NCI-H2081 (cell line): ENCODE measurements at regions not wholly inside any gene's neighbourhood (a gene's known extent, or its start where the extent isn't known, plus 50 kb on each side); places are given as distances from the start of the nearest gene placed in this dataset.

Experiments
- DNase-seq, 2 experiments: peaks; one replicate each; lab custom pipeline; 2025; lab: John Stamatoyannopoulos, UW

DNA sequence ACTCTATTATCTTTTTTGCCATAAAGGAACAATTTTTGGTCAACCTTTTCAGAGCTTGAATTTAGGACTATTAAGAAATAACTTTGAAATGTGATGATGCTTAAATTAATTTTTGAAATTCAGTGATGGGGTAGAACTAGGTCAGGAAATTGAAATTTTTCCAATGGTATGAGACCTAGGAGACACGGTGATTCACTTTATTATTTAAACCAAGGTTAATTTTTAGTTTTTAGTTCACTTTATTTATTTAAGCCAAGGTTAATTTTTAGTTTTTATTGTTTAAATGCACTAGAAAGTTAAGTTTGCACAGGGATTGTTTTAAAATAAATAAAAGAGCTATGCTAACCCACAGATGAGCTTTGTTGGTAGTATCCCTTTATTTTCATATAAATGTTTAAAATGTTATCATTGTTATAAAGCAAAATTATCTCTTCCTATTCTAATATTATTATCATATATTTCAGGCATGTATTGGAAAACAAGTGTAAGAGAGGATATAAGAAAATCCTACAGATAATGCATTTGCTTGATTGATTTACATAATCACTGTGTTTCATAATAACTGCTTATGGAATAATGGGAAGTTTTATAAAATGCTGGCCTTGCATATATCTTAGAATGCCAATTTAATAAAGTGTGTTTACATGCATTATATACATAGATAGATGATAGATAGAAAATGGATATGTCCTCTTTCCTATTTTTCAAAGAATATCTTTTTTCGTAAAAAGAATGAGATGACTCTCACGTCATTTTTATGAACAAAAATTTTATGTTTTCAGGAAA is 163.6 kb downstream of the HGF start:
- DNase-seq: no peak

DNA sequence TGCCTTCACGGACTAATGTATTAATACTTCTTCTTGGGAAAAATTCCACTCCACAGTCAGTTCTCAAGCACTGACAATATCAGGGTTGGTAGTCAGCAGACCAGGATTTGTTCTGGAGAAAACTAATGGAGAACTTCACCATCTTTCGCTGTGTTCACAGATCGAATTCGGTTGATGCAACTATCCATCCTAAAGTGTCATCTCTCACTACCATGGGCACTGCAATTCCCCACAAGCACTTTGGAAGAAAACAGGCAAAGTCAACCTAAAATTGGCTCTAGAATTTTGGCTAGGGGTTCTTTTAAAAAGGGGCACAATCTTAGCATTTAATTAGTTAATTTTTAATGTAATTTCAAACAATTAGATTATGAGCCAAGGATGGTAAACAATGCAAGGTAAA is 164.4 kb downstream of the HGF start:
- no peak for DNase-seq

DNA sequence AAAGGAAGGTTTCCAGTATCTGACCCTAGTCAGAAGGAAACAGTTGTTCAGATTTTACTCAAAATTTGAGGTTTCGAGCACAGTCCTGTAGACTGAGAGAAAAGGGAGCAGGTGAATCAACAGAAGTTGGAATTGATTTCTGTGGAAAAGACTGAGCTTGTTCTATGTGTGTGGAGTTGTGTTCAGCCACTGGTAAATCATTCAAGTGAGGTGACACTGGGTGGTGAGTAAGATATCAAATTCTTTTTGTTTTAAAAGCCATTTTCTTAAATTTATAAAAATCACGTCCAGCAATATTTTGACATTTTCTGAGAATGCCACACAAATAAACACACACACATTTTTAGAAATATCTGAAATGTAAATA is 165.1 kb downstream of the HGF start:
- no peak for DNase-seq

DNA sequence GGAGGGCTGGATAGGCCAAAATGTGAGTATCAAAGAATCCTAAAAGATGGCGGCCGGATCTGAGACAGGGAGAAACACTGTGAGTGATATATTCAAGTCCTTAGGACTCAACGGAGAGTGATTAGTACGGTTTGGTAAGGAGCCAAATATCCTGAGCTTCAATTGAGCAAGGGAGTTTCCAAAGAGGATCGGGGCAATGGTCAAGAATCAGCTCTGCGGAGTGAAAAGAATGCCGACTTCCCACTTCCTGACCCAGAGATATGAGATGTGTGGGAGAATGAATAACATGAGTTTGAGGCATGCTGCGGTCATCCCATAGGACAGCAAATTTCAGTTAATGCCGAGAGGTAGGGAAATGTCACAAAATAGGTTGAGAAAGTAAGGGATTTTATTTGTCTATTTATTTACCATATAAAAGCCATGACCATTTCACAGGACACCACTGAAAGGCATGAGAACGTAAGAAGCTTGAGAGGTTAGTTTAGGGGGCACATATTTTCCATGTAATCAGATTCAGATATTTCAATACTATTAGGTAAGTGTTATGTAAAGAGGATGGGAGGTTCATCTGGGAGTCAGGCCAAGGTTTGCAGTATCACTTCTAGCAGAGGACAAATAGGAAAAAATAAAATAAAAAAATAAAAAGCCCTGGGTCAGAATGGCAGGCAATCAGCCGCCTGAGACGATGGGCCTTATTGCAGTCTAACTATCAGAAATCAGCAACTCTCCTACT is 165.6 kb downstream of the HGF start:
- DNase-seq: no peak

DNA sequence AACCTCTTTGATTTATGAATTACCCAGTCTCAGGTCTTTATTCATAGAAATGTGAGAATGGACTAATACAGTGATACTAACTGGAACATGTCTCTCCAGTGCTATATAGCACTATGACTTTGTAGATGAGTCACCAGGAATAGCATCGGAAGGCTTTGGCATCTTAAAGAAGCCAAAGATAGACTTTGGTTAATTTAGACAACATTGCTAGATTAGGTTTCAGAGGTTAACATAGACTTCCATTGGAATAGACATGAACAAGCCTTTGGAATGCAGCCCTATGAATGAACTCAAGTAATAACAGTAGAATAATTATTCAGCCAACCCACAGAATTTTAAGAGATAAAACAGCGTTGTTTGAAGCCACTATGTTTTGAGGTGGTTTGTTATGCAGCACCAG is 169.2 kb downstream of the HGF start:
- no peak for DNase-seq

DNA sequence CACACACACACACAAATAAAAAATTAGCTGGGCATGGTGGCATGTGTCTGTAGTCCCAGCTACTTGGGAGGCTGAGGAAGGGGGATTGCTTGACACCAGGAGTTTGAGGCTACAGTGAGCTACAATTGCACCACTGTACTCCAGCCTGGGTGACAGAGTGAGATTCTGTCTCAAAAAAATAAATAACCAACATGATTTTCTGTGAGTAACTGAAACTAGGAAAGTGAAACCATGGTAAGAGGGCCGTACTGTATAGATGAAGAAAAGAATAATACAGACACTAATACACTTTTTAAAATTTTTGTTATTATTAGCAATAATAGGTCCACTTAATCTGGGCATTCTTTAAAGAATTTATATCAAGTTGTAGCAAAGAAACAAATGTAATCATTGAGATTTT is 170.9 kb downstream of the HGF start:
- no peak for DNase-seq

DNA sequence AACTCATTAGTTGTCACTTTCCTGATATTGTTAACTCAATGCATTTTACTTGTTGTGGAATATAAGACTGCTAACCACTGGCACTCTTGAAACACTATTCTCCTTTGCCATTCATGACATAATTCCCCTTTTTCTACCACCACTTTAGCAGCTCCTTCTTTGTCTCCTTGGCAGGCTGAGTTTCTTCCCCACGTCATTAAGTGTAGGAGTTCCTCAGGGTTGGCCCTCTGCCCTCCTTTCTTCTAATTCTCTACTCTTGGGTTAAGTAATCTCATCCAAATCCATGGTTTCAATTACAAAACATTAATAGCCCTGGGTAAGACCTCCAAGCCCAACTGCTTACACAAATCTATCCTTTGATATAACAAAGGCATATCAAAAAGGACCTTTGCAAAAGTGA is 175.1 kb downstream of the HGF start:
- no peak for DNase-seq

DNA sequence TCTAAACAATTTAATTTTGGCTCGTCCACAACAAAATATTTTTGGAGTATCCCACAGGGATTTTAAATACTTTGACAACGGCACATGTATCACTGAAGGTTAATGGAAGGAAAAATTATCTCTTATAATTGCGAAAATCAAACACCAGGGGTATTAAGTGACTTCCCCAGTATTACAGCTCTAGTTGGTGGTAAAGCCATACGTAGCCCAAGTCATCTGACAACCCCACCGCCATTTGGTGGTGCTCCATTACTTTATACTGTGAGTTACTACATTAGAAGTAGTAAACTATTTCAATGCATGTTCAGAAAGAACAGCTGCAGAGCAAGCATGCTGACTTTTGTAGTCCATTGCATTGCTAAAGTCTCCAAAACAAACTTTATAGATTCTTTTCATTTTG is 179.7 kb downstream of the HGF start:
- no peak for DNase-seq

DNA sequence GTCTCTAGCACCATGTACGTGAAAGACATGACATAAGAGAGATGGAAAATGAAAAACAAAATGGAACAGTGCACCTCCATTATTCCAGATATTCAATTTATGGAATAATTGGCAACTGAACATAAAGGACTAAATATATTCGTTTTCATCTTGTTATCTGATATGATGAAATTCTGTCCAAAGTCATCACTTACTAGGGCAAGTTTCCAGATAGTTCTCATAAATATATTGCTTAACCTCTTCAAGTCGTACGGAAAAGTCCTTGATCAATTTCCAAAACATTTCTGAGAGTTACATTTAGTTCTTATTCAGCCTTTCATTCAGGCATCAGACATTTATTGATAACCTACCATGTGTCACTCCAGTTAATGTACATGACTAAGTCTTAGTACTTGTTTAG is 185.2 kb downstream of the HGF start:
- no peak for DNase-seq

DNA sequence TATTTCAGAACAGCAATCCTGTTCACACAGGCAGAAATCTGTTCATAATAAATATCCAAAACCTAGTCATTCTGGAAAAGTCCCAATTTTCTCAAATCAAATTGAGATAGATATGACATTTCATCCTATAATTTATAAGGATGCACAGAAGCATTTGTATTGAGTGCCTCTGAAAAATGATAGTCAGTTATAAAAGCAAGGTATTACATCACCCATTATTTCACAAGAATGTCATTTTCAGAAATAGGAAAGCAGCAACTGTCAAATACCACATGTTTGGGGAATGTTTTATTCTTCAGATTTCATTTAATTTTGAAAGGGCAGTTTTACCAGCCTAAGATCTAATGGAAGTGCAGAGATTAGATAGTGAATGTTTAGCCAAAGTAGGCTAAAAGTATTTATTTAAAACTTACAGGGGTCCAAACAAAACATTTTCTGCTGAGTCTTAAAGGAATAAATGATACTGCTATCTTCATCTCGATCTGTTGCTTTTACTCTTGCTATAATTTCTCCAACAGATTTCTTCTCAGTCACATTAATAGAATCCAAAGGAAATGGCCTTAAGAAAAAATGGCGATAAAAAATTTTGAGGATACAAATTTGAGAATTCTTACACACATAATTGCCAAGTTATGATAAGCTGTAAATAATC is 185.8 kb downstream of the HGF start:
- DNase-seq: no peak

DNA sequence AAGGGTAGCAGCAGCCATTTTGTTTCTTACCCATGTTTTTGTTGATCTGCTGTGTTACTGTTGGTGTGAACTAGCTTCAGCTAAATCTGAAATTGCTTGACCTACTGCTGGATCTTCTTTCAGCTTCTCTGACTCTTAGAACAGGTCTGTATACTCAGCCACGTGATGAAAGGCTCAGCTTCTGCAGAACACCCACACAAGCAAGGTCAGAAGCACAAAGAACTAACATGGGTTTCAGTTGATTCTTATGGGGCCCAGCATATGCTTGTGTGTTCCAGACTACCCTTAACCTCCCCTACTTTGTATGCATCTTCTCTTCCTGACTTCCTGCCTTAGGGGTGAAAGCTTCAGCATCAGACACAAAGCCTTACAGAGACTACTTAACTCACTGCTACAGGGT is 186.8 kb downstream of the HGF start:
- no peak for DNase-seq

DNA sequence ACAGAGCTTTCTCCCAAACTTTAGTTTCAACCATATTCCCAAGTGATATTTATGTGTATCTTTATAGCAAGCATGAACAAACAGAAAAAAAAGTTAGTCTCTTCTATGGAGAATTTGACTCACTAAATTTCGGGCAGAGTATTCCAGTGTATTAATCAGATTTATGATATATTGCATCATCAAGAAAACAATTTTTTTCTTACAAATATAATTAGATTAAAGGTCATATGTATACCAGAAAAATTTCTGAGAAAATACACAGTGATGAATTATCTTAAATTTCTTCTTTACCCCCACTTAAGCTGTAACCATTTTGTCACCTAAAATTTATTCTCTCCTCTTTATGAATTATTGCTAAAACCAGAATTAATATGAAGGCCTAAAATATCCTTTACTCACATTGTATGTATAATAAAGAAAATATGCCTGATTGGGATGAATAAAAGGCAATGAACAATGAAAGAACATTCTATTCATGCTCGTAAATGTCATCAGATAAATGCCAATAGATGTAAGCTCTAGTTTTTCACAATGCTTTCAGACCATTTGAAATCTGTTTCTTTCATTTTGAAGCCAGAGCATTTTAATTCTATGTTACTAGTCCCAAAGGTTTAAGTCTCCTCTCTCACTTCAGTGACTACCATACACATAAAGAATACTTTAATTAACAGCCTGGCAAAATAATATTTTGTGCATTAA is 192.1 kb downstream of the HGF start:
- no peak for DNase-seq

DNA sequence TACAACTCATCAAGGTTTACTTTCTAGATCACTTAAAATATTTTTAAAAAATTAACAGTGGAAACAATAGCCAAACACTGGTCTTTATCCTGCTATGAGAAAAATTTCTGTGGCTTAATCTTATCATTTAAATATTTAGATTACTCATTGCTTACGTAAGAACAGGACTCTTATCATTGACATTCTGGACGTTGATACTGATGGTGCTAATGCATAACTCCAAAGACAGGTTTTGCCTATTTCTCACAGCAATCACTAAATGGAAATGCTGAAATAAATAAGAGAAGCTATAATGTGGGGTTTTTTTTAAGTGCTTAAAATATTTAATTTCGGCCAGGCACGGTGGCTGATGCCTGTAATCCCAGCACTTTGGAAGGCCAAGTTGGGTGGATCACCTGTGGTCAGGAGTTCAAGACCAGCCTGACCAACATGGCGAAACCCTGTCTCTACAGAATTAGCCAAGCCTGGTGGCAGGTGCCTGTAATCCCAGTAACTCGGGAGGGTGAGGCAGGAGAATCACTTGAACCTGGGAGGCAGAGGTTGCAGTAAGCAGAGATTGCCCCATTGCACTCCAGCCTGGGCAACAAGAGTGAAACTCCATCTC is 195.0 kb downstream of the HGF start:
- DNase-seq: no peak

DNA sequence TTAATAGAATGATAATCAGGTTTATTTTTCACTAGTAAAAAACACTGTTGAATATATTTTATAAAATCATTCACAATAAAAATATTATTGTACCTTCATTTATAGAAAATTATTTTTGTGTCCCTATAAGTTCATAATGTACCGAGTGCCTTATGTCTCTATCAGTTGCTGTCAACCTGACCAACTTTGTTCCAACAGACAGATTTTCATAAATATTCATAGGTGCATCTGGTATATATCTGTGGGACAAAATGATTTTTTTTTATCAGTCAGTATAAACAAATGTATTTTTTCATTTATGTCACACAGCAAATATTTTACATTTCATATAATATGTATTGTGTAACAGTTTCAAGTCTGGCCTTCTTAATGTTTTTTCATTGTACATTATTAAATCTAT is 195.9 kb downstream of the HGF start:
- no peak for DNase-seq

DNA sequence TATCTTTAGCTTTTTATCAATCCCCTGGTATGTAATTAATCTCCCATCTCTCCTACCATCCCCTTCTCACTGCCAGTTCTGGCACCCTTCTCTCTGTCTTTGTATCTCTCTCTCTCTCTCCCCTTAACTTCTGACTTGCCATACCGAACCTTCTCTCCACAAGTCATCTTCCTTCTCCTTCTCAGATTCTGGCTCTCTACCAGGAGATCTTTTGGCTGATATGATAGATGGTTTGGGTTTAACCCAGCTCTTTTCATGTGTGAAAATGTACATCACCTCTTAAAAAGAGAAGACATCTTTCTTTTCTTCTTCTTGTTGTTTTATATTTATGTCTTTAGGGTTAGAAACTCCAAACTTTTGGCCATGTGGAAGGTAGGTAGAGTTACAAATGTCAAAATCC is 196.7 kb downstream of the HGF start:
- no peak for DNase-seq

DNA sequence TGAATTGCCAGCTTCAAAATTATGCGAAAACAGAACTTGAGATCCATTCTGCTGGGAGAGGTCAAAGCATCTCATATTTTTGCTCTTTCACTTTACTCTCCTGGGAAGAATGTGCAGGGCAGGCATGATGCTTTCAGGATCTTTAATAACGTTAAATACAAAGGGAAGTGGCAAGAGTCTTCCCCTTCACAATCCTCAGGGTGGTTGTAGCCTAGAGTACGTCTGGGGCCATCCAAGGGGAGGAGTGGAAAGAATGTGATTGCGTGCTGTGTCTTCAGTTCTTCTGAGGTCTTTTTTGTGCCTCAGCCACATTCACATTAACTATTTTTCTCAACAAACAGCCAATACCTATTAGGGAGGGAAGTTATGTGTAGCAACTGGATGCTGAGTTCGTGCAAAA is 207.3 kb downstream of the HGF start:
- DNase-seq: no peak

DNA sequence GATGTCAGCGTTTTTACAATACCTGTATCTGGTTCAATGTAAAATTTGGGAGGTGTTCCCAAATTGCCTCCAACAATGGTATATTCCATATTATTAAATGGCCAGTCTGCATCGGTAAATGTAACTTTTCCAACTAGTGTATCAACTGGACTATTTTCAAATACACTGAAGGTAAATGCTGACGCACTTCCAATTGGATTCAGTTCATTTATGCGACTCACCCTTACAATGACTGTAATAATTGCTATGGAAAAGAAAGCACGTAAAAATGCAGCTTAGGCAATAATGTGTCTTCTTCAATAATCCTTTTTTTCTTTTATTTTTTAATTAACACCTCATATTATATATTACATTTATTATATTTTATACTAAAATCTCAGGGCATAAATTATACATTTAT is 209.1 kb downstream of the HGF start:
- DNase-seq: no peak

DNA sequence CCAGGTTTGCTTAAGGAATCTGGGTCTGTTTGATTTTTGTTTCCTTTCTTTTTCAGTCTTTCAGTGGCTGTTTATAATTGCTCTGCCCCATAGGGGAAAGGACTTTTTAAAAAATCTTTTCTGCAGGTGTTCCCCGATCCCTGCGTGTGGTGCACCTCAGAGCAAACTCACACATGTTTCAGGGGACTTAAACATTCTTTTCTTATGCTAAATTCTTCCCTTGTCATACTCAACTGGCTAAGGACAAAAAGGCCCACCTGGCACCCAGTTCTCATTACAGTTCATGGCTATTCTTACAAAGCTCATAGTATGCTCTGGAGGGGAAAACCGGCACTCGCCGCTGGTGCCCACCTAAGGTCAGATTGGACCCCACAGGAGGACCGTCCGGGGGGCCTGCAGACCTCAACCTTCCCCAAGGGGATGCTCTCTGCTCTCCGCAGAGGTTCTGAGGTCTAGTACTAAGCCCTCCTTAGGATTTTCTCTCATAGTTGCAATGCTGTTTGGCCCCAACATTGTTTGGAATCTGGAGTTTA is 220.3 kb downstream of the HGF start:
- no peak for DNase-seq

DNA sequence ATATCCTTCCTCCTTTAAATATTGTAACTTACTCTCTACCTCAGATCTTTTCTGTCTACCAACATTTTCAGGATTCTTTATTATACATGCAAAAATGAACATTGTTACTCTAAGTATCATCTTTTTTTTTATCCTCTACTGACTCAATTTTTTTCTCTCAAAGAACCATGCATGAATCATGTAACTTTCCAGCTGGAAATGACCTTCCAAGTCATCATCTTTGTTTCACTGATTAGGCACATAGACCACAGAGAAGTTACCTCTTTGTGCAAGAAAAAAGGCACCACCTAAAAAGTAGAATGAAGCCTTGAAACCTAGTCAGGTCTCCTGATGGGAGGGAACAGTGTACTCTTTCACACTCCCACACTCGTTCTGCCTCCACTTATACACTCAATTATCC is 234.9 kb downstream of the HGF start:
- no peak for DNase-seq

DNA sequence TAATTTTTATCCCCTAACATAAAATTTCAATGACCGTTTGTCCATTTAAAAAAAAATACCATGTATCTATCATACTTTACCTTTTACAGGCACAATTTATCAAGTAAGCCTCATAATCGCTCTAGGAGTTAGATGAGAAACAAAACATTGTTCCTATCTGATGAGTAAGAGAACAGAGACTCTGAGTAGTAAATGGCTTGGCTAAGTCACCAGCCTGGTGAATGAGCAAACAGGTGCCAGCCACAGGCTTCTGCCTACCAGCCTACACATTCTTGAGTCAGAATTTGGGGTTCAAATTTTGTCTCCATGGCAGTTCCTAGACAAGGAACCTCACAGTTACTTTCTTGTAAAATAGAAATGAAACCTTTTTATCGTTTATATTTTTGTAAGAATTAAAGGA is 235.4 kb downstream of the HGF start:
- no peak for DNase-seq

DNA sequence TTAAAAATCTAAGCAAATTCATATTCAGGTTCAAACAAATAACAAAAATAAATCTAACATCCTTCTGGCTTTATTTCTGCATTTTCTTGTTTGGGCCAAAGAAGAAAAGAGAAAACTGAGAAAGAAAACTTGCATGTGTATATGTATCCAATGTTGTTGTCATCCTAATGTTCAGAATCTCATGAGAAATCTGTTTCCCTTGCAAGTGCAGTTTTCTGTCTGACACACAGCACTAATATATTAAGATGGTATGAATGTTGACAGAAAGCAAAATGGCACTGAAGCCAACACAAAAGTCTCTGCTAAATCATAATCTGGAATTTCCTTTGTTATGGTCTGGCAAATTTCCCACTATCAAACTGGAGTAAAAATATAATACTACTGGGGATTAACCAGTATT is 235.9 kb downstream of the HGF start:
- no peak for DNase-seq

DNA sequence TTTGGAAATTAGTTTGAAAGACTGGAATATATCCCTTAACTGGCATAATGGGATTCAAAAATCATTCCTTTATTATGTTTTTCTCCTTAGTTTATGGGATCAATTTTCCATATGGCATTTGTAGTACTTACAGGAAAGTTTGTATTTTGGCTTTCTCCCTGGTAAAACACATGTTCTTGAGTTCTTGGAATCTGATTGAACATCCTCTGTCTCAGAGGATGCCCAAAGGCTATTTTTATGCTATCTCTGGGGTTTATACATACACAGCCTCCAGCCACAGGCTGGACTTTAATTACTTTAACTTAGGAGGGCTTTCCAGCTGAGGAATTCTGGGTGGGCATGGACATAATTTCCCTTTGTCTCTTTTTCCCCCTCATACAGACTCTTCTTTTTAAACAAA is 236.4 kb downstream of the HGF start:
- no peak for DNase-seq
